ENCODE measurements at regions not wholly inside any gene's neighbourhood (a gene's known extent, or its start where the extent isn't known, plus 50 kb on each side); places are given as distances from the start of the nearest gene placed in this dataset.
A peak's percentile ranks its signal among the peaks of the same experiment; 100 is the strongest.

- Mint-ChIP-seq H3K27ac (ENCODE audit: unreplicated experiment) (no peak overlapping the region), H3K9me3 (ENCODE audit: unreplicated experiment) (peaks cover 27% of the 10 kb centered on the region), H3K4me1 (ENCODE audit: unreplicated experiment) (no peaks in the 10 kb centered on the region), H3K36me3 (ENCODE audit: unreplicated experiment) (no peaks in the 10 kb centered on the region), H3K27me3 (ENCODE audit: unreplicated experiment) (no peaks in the 10 kb centered on the region), H3K4me3 (ENCODE audit: unreplicated experiment) (no peak overlapping the region)
- no peak for DNase-seq (ENCODE audit: extremely low spot score, unreplicated experiment)
- no peak for TF ChIP-seq CTCF (IDR thresholded peaks at IDR 0.05)
Measured at GRCh38 chr7:145919712-145920111, 196.9 kb upstream of the CNTNAP2 start.

- Mint-ChIP-seq H3K9me3 (ENCODE audit: unreplicated experiment) (peaks cover 30% of the 10 kb centered on the region), H3K27ac (ENCODE audit: unreplicated experiment) (no peak overlapping the region), H3K27me3 (ENCODE audit: unreplicated experiment) (no peaks in the 10 kb centered on the region), H3K4me1 (ENCODE audit: unreplicated experiment) (no peaks in the 10 kb centered on the region), H3K36me3 (ENCODE audit: unreplicated experiment) (no peaks in the 10 kb centered on the region), H3K4me3 (ENCODE audit: unreplicated experiment) (no peak overlapping the region)
- no peak for TF ChIP-seq CTCF (IDR thresholded peaks at IDR 0.05)
- DNase-seq (ENCODE audit: extremely low spot score, unreplicated experiment), result no peak
Measured at GRCh38 chr7:145916776-145917175, 199.8 kb upstream of the CNTNAP2 start.

GRCh38 chr7:145915679-145916078, 200.9 kb upstream of the CNTNAP2 start:
- Mint-ChIP-seq H3K36me3 (ENCODE audit: unreplicated experiment) (no peaks in the 10 kb centered on the region), H3K9me3 (ENCODE audit: unreplicated experiment) (peaks cover 29% of the 10 kb centered on the region), H3K27ac (ENCODE audit: unreplicated experiment) (no peak overlapping the region), H3K4me1 (ENCODE audit: unreplicated experiment) (no peaks in the 10 kb centered on the region), H3K27me3 (ENCODE audit: unreplicated experiment) (no peaks in the 10 kb centered on the region), H3K4me3 (ENCODE audit: unreplicated experiment) (no peak overlapping the region)
- no peak for TF ChIP-seq CTCF (IDR thresholded peaks at IDR 0.05)
- no peak for DNase-seq (ENCODE audit: extremely low spot score, unreplicated experiment)

GRCh38 chr7:145909991-145910513, 206.5 kb upstream of the CNTNAP2 start:
- DNase-seq (ENCODE audit: extremely low spot score, unreplicated experiment), result no peak
- Mint-ChIP-seq H3K4me1 (ENCODE audit: unreplicated experiment) (peaks cover 5% of the 10 kb centered on the region), H3K27ac (ENCODE audit: unreplicated experiment) (peak overlapping the region; percentile 1), H3K9me3 (ENCODE audit: unreplicated experiment) (peaks cover 7% of the 10 kb centered on the region), H3K4me3 (ENCODE audit: unreplicated experiment) (no peak overlapping the region), H3K27me3 (ENCODE audit: unreplicated experiment) (no peaks in the 10 kb centered on the region), H3K36me3 (ENCODE audit: unreplicated experiment) (no peaks in the 10 kb centered on the region)
- TF ChIP-seq CTCF (IDR thresholded peaks at IDR 0.05), result no peak

GRCh38 chr7:145903658-145904057, 212.9 kb upstream of the CNTNAP2 start:
- Mint-ChIP-seq H3K27me3 (ENCODE audit: unreplicated experiment) (no peaks in the 10 kb centered on the region), H3K4me3 (ENCODE audit: unreplicated experiment) (no peak overlapping the region), H3K27ac (ENCODE audit: unreplicated experiment) (no peak overlapping the region), H3K36me3 (ENCODE audit: unreplicated experiment) (no peaks in the 10 kb centered on the region), H3K9me3 (ENCODE audit: unreplicated experiment) (peaks cover 27% of the 10 kb centered on the region), H3K4me1 (ENCODE audit: unreplicated experiment) (no peaks in the 10 kb centered on the region)
- no peak for DNase-seq (ENCODE audit: extremely low spot score, unreplicated experiment)
- TF ChIP-seq CTCF (IDR thresholded peaks at IDR 0.05), result no peak

Data from osteocyte (in vitro differentiated cells).